Caco-2 (cell line): ENCODE measurements at regions not wholly inside any gene's neighbourhood (a gene's known extent, or its start where the extent isn't known, plus 50 kb on each side); places are given as distances from the start of the nearest gene placed in this dataset.
"Not testable (repeated sequence)": the region's sequence is repeated elsewhere in the genome, so short reads cannot be mapped to it uniquely, and the experiment has no call there.

Experiments
- BruUV-seq: library from RNA; stranded (reverse); fragments of 400-500 nt; replicated peaks from 2 replicates; lab custom pipeline; 2021; lab: Mats Ljungman, UMichigan
- CTCF ChIA-PET: fragments of 300-600 bp; sonication (Branson Sonifier 250); formaldehyde crosslinking; loops from one replicate; lab custom pipeline; 2022; ENCODE audit warnings: antibody characterized with exemption; lab: Charles Lee
- POLR2A ChIA-PET: fragments of 300-600 bp; sonication (Branson Sonifier 250); formaldehyde crosslinking; loops from one replicate; lab custom pipeline; 2022; ENCODE audit warnings: antibody characterized with exemption; lab: Charles Lee
- DNase-seq, 2 experiments: peaks; one replicate each; pipeline versions ENCODE4 v3.0.0 to v3.0.0-alpha.2; 2020 to 2022
- H3K27me3 ChIP-seq: replicated peaks from 2 replicates; pipeline ENCODE4 v1.6.0; 2011; ENCODE audit warnings: low read length; ENCODE audit not compliant: control insufficient read depth, insufficient read depth
- H3K36me3 ChIP-seq: 2 replicates; pipeline ENCODE4 v1.5.1; 2011; ENCODE audit warnings: low read length; ENCODE audit not compliant: control insufficient read depth, insufficient read depth
- H3K4me1 ChIP-seq: fragments of 250-450 bp; sonication (Bioruptor Pico); 2 replicates; pipeline ENCODE4 v1.5.1; 2020; ENCODE audit warnings: mild to moderate bottlenecking
- H3K4me3 ChIP-seq: 2 replicates; pipeline ENCODE4 v1.5.1; 2011; ENCODE audit warnings: low read depth, mild to moderate bottlenecking, control low read depth, low read length
- H3K9me3 ChIP-seq: fragments of 250-450 bp; sonication (Bioruptor Pico); 2 replicates; pipeline ENCODE4 v1.5.1; 2020; ENCODE audit warnings: mild to moderate bottlenecking, moderate library complexity
- H3K27ac Mint-ChIP-seq: one replicate; pipeline ENCODE4 v1.8.0; 2022; ENCODE audit warnings: mixed read lengths; ENCODE audit not compliant: unreplicated experiment
- H3K27me3 Mint-ChIP-seq: one replicate; pipeline ENCODE4 v1.8.0; 2022; ENCODE audit warnings: mixed read lengths; ENCODE audit not compliant: insufficient read depth, unreplicated experiment
- H3K36me3 Mint-ChIP-seq: one replicate; pipeline ENCODE4 v1.8.0; 2022; ENCODE audit warnings: mild to moderate bottlenecking, mixed read lengths; ENCODE audit not compliant: insufficient read depth, unreplicated experiment
- H3K4me1 Mint-ChIP-seq: one replicate; pipeline ENCODE4 v1.8.0; 2022; ENCODE audit warnings: low read depth, mixed read lengths; ENCODE audit not compliant: unreplicated experiment
- H3K4me3 Mint-ChIP-seq: one replicate; pipeline ENCODE4 v1.8.0; 2022; ENCODE audit warnings: mild to moderate bottlenecking, moderate library complexity, mixed read lengths; ENCODE audit not compliant: unreplicated experiment
- H3K9me3 Mint-ChIP-seq: one replicate; pipeline ENCODE4 v1.8.0; 2022; ENCODE audit warnings: mixed read lengths; ENCODE audit not compliant: unreplicated experiment
- intact Hi-C: fragments of 100-400 bp; cut with micrococcal nuclease; formaldehyde crosslinking; loops from one replicate; pipeline ENCODE4 v1.10.0; 2022; ENCODE audit not compliant: unreplicated experiment
- TF ChIP-seq, protein P1 (sequence below), 2 experiments: fragments of 200-600 bp in 1 of 2; IDR thresholded peaks; 1 replicate in 1 of 2; 2 replicates in 1 of 2; pipeline versions ENCODE4 v1.5.1 to v1.8.0; 2011 to 2022; ENCODE audit warnings: antibody characterized with exemption in 1 of 2, control low read depth in 1 of 2, inconsistent platforms in 1 of 2, low read depth in 1 of 2, low read length in 1 of 2, mild to moderate bottlenecking in 1 of 2, moderate library complexity in 1 of 2; ENCODE audit not compliant: insufficient read depth in 1 of 2, severe bottlenecking in 1 of 2, unreplicated experiment in 1 of 2

DNA sequence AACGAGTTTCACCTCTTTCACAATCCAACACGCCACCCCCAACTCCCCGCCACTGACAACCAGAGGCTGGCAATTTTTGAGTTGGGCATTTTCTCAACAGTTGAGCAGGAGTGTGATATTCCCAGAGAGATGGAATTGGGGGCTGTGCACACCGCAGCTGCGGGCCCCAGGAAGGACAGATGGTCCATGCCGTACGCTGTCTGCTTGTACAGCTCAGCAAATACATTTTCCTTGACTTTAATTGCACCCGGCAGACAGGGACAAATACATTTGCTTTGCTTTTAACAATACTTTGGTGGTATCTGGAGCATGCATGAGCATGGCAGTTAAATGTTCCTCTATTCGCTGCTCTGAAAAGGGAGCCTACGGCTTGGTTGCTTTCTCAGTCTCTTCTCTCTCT is 354.2 kb upstream of the DPP6 start:
- H3K4me3 Mint-ChIP-seq = no peak overlapping the region
- ChIA-PET POLR2A (no interaction called here), CTCF (no interaction called here)
- intact Hi-C loops = no loop called here
- H3K27ac Mint-ChIP-seq = no peak overlapping the region
- no peaks in the 10 kb centered on the region for H3K27me3 Mint-ChIP-seq
- Histone ChIP-seq H3K4me1 (no peaks in the 10 kb centered on the region), H3K27me3 (no peaks in the 10 kb centered on the region), H3K9me3 (peaks cover 4% of the 10 kb centered on the region; the same call in 1 of the 2 replicates), H3K4me3 (no peak overlapping the region), H3K36me3 (no peaks in the 10 kb centered on the region)
- no peak for DNase-seq
- H3K9me3 Mint-ChIP-seq = no peaks in the 10 kb centered on the region
- H3K4me1 Mint-ChIP-seq = no peaks in the 10 kb centered on the region
- H3K36me3 Mint-ChIP-seq = no peaks in the 10 kb centered on the region
- TF ChIP-seq, protein P1, sequence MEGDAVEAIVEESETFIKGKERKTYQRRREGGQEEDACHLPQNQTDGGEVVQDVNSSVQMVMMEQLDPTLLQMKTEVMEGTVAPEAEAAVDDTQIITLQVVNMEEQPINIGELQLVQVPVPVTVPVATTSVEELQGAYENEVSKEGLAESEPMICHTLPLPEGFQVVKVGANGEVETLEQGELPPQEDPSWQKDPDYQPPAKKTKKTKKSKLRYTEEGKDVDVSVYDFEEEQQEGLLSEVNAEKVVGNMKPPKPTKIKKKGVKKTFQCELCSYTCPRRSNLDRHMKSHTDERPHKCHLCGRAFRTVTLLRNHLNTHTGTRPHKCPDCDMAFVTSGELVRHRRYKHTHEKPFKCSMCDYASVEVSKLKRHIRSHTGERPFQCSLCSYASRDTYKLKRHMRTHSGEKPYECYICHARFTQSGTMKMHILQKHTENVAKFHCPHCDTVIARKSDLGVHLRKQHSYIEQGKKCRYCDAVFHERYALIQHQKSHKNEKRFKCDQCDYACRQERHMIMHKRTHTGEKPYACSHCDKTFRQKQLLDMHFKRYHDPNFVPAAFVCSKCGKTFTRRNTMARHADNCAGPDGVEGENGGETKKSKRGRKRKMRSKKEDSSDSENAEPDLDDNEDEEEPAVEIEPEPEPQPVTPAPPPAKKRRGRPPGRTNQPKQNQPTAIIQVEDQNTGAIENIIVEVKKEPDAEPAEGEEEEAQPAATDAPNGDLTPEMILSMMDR (IDR thresholded peaks at IDR 0.05; ENCODE audit: insufficient read depth in 1 of 2, low read depth in 1 of 2, low read length in 1 of 2, severe bottlenecking in 1 of 2, unreplicated experiment in 1 of 2) = no peak
- BruUV-seq = no TSS peak

DNA sequence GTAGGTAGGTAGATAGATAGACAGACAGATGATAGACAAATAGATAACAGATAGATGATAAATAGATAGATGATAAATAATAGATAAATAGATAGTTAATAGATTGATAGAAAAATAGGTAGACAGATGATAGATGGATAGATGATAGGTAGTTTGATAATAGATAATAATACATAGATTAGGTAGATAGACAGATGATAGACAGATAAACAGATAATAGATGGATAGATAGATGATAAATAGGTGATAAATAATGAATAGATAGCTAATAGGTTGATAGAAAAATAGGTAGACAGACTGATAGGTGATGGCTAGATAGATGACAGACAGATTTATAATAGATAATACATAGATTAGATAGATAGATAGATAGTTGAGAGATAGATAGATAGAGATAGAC is 350.5 kb upstream of the DPP6 start:
- TF ChIP-seq, protein P1 (IDR thresholded peaks at IDR 0.05; ENCODE audit: insufficient read depth in 1 of 2, low read depth in 1 of 2, low read length in 1 of 2, severe bottlenecking in 1 of 2, unreplicated experiment in 1 of 2) = no peak
- H3K4me1 ChIP-seq = no peaks in the 10 kb centered on the region
- no peaks in the 10 kb centered on the region for H3K4me1 Mint-ChIP-seq
- H3K36me3 ChIP-seq = no peaks in the 10 kb centered on the region
- CTCF ChIA-PET = no interaction called here
- H3K4me3 ChIP-seq = no peak overlapping the region
- H3K9me3 ChIP-seq = peaks cover 4% of the 10 kb centered on the region; the same call in 1 of the 2 replicates
- H3K27me3 ChIP-seq = no peaks in the 10 kb centered on the region
- no peaks in the 10 kb centered on the region for H3K36me3 Mint-ChIP-seq
- POLR2A ChIA-PET = no interaction called here
- intact Hi-C loops = no loop called here
- BruUV-seq = no TSS peak
- no peak overlapping the region for H3K27ac Mint-ChIP-seq
- H3K4me3 Mint-ChIP-seq = no peak overlapping the region
- DNase-seq = no peak
- no peaks in the 10 kb centered on the region for H3K9me3 Mint-ChIP-seq
- H3K27me3 Mint-ChIP-seq = no peaks in the 10 kb centered on the region

DNA sequence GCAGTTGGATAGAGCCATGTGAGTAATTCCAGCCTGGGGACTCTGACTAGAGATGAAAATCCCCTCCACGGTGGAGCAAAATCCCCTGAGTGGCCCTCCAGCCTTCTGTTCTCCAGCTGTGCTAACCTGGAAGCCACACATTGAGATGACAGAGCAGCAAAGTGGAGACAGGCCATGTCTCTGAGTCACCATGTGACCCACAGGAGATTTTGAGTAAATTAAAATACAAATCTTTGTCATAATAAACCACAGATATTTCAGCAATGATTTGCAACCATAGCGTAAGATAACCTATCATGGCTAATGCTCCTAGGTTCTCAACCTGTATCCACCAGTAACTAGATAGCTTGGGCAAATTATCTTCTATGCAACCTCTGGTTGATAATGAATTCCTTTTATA is 328.3 kb upstream of the DPP6 start:
- H3K36me3 ChIP-seq, POLR2A ChIA-PET, BruUV-seq, H3K4me3 ChIP-seq, H3K9me3 Mint-ChIP-seq, H3K36me3 Mint-ChIP-seq, H3K4me1 ChIP-seq, intact Hi-C loops, H3K4me3 Mint-ChIP-seq, H3K27ac Mint-ChIP-seq, DNase-seq, CTCF ChIA-PET, H3K27me3 Mint-ChIP-seq, H3K27me3 ChIP-seq, H3K9me3 ChIP-seq, H3K4me1 Mint-ChIP-seq: not testable (repeated sequence)

DNA sequence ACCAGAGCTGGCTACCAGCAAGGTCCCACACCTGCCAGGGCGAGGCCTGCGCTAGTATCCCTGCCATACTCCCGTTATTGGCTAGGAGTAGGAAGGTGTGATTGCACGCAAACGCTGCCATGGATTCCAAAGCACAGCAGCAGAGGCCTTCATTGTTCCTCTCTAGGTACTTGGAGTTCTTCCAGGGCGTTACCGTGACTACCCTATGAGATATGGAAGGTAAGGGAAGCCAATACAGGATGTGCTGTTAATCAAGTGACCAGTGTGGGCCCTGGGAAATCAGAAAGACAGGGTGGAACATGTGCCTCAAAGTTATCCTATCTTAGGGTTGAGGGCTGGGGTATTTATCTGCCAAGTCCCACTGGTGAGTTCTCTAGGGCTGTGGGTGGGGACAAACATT is 320.7 kb upstream of the DPP6 start:
- POLR2A ChIA-PET, CTCF ChIA-PET, H3K9me3 Mint-ChIP-seq, H3K36me3 Mint-ChIP-seq, H3K9me3 ChIP-seq, H3K27me3 Mint-ChIP-seq, H3K27me3 ChIP-seq, H3K4me3 Mint-ChIP-seq, H3K36me3 ChIP-seq, H3K4me3 ChIP-seq, H3K4me1 ChIP-seq, H3K4me1 Mint-ChIP-seq, DNase-seq, H3K27ac Mint-ChIP-seq, intact Hi-C loops, BruUV-seq: not testable (repeated sequence)

DNA sequence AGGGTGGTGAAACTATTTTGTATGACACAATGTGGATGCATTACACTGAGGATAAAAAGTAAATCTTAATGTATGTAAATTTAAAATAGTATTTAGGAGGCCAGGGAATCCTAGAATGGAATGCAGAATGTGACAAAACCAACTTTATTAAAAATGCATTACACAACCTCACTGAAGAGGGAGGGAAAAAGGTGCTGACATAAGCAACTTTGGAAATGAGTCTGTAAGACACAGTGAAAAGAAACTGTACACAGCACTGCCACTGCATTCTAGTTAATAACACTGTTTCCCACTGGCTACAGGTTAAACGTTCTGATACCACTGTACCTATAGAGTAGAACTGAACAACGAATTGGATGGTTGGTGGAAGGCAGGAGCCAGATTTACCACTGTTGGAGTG is 308.8 kb upstream of the DPP6 start:
- DNase-seq, H3K4me3 ChIP-seq, POLR2A ChIA-PET, H3K4me1 ChIP-seq, BruUV-seq, H3K9me3 Mint-ChIP-seq, H3K27me3 ChIP-seq, H3K36me3 ChIP-seq, H3K4me1 Mint-ChIP-seq, intact Hi-C loops, H3K9me3 ChIP-seq, CTCF ChIA-PET, H3K36me3 Mint-ChIP-seq, H3K27ac Mint-ChIP-seq, H3K4me3 Mint-ChIP-seq, H3K27me3 Mint-ChIP-seq: not testable (repeated sequence)

DNA sequence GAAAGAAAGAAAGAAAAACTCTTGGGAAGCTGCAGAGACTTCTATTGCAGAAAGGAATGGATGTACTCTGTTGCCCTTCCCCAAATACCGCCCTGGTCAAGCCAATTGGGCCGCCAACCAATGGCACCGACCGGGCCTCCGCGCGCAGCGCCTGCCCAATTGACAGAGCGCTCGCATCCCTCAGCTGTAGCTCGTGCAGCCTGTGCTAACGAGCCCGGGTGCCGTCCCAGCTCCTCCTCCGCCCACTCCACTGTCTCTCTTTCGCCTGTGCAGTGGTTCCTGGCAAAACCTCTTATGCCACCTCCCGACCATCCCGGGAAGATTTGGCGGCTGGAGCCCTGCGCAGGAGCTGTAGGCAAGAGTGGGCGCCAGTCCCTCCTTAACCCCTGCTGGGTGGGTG is 304.2 kb upstream of the DPP6 start:
- CTCF ChIA-PET, DNase-seq, BruUV-seq, H3K27me3 ChIP-seq, H3K27me3 Mint-ChIP-seq, H3K4me3 Mint-ChIP-seq, H3K9me3 Mint-ChIP-seq, POLR2A ChIA-PET, H3K36me3 Mint-ChIP-seq, H3K36me3 ChIP-seq, H3K27ac Mint-ChIP-seq, H3K9me3 ChIP-seq, H3K4me3 ChIP-seq, intact Hi-C loops, H3K4me1 Mint-ChIP-seq, H3K4me1 ChIP-seq: not testable (repeated sequence)
